Gastroesophageal sphincter (tissue), 3 donors: ENCODE measurements at regions not wholly inside any gene's neighbourhood (a gene's known extent, or its start where the extent isn't known, plus 50 kb on each side); places are given as distances from the start of the nearest gene placed in this dataset.

ENCODE experiments used
- CTCF ChIP-seq, 4 experiments: fragments of 200-600 bp in 2 of 4; fragments of 450-650 bp in 2 of 4; sonication (generic) in 1 of 4; IDR thresholded peaks; one replicate each; pipeline ENCODE4 v1.5.1; 2017 to 2019; ENCODE audit warnings: antibody characterized with exemption in 4 of 4, mild to moderate bottlenecking in 2 of 4, moderate library complexity in 2 of 4
- POLR2A ChIP-seq, 2 donors: fragments of 450-650 bp; IDR thresholded peaks; one replicate each; pipeline ENCODE4 v1.6.1; 2017; ENCODE audit warnings: antibody characterized with exemption in 2 of 2, mild to moderate bottlenecking in 2 of 2, moderate library complexity in 1 of 2

- TF ChIP-seq CTCF (IDR thresholded peaks at IDR 0.05) = no peak
- TF ChIP-seq POLR2A (IDR thresholded peaks at IDR 0.05) = no peak
Observed at GRCh38 chr4:128709268-128709667, 100.2 kb upstream of the JADE1 start.
